ENCODE measurements at regions not wholly inside any gene's neighbourhood (a gene's known extent, or its start where the extent isn't known, plus 50 kb on each side); places are given as distances from the start of the nearest gene placed in this dataset.
"Not testable (repeated sequence)": the region's sequence is repeated elsewhere in the genome, so short reads cannot be mapped to it uniquely, and the experiment has no call there.

DNA sequence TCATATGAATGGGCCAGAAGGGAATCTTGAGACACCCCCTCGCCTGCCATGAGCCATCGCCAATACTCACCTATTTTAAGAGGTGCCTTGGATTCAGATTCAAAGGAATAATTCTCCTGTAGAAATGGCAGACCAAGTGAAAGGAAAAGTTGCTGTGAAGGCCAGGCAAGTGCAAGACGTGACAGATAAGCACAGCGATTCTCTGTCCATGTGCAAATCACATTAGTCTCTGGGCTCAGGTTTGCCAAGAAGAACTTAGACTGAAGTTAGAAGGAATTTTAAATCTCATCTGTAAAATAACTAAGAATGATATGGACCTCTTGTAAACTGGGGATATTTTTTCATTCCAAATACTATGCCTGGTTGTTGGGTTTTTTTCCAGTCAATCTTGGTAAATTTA is 173.6 kb downstream of the UACA start:
- H3K4me3 ChIP-seq (ENCODE audit: low read depth, low read length) = no peak overlapping the region
- in situ Hi-C loops (cut with HindIII; ENCODE audit: low sequenced_read_pairs) = no loop called here
- TF ChIP-seq, protein P1, sequence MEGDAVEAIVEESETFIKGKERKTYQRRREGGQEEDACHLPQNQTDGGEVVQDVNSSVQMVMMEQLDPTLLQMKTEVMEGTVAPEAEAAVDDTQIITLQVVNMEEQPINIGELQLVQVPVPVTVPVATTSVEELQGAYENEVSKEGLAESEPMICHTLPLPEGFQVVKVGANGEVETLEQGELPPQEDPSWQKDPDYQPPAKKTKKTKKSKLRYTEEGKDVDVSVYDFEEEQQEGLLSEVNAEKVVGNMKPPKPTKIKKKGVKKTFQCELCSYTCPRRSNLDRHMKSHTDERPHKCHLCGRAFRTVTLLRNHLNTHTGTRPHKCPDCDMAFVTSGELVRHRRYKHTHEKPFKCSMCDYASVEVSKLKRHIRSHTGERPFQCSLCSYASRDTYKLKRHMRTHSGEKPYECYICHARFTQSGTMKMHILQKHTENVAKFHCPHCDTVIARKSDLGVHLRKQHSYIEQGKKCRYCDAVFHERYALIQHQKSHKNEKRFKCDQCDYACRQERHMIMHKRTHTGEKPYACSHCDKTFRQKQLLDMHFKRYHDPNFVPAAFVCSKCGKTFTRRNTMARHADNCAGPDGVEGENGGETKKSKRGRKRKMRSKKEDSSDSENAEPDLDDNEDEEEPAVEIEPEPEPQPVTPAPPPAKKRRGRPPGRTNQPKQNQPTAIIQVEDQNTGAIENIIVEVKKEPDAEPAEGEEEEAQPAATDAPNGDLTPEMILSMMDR (IDR thresholded peaks at IDR 0.05; ENCODE audit: low read depth, low read length) = no peak
- no peak for DNase-seq (ENCODE audit: low read depth, low spot score)

DNA sequence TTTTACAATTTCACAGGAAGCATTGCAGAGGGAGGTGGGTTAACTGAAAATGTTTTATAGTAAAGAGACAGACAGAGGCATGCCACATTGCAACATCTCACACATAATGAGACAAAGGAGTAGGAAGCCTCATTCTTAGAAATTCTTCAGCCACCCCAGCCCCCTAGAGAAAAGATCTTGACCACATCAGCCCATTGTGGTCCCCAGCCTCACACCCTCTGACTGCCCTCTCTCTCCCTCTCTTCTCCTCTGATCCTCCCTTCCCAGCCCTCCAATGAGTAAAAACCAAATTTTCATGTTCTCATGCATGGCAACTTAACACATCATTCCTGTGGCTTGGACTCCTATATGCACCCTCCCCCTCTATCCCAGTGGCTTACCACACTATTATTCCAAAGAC is 174.1 kb downstream of the UACA start:
- in situ Hi-C loops (cut with HindIII; ENCODE audit: low sequenced_read_pairs) = no loop called here
- DNase-seq (ENCODE audit: low read depth, low spot score) = peak; percentile 87
- H3K4me3 ChIP-seq (ENCODE audit: low read depth, low read length) = no peak overlapping the region
- TF ChIP-seq, protein P1 (IDR thresholded peaks at IDR 0.05; ENCODE audit: low read depth, low read length) = no peak

- in situ Hi-C loops (cut with HindIII; ENCODE audit: low sequenced_read_pairs) = no loop called here
- TF ChIP-seq, protein P1 (IDR thresholded peaks at IDR 0.05; ENCODE audit: low read depth, low read length) = no peak
- DNase-seq (ENCODE audit: low read depth, low spot score) = no peak
- H3K4me3 ChIP-seq (ENCODE audit: low read depth, low read length) = no peak overlapping the region
Measured at GRCh38 chr15:70588613-70589012, 174.7 kb downstream of the UACA start.

DNA sequence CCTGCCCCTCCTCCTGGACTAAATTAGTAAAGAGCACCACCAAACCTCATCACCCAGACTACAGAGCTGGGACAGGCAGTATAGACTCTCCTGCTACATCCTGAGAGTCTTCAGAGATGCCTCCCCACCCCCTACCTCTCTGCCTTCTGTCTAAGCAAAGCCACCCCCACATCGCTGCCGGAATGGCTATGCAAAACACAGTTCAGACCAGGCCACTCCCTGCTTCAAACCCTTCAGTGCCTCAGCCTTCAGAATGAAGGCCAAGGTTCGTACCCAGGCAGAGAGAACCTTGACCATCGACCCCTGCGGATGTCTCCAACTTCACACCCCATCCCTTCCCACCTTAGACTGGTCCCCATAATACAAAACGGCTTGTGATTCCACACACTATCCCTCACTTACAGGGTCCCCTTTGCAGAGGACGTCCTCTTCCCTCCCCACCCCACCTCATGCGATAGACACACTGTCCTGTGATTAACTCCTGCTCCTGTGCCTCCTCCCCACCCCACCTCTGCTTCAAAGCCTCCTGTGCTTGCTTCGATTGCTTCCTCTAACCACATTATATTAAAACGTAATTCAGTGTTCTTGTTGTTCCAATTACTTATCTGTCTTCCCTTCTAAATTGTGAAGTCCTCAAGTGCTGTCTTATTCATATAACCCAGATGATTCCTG is 175.3 kb downstream of the UACA start:
- in situ Hi-C loops (cut with HindIII; ENCODE audit: low sequenced_read_pairs) = no loop called here

GRCh38 chr15:70587012-70587634 is 176.2 kb downstream of the UACA start:
- in situ Hi-C loops (cut with HindIII; ENCODE audit: low sequenced_read_pairs); H3K4me3 ChIP-seq (ENCODE audit: low read depth, low read length); DNase-seq (ENCODE audit: low read depth, low spot score): not testable (repeated sequence)

More for the DNA sequence above, 175.3 kb downstream of the UACA start:
- no peak overlapping the region for H3K4me3 ChIP-seq (ENCODE audit: low read depth, low read length)
- DNase-seq (ENCODE audit: low read depth, low spot score) = no peak
- TF ChIP-seq, protein P1 (IDR thresholded peaks at IDR 0.05; ENCODE audit: low read depth, low read length) = no peak

- no peak overlapping the region for H3K4me3 ChIP-seq (ENCODE audit: low read depth, low read length)
- TF ChIP-seq, protein P1 (IDR thresholded peaks at IDR 0.05; ENCODE audit: low read depth, low read length) = no peak
- DNase-seq (ENCODE audit: low read depth, low spot score) = no peak
- in situ Hi-C loops (cut with HindIII; ENCODE audit: low sequenced_read_pairs) = no loop called here
Measured at GRCh38 chr15:70586241-70586640, 177.1 kb downstream of the UACA start.

- no peak for DNase-seq (ENCODE audit: low read depth, low spot score)
- TF ChIP-seq, protein P1 (IDR thresholded peaks at IDR 0.05; ENCODE audit: low read depth, low read length) = no peak
- in situ Hi-C loops (cut with HindIII; ENCODE audit: low sequenced_read_pairs) = no loop called here
- H3K4me3 ChIP-seq (ENCODE audit: low read depth, low read length) = no peak overlapping the region
Measured at GRCh38 chr15:70585707-70586034, 177.7 kb downstream of the UACA start.
